A673 (cell line): ENCODE measurements at regions not wholly inside any gene's neighbourhood (a gene's known extent, or its start where the extent isn't known, plus 50 kb on each side); places are given as distances from the start of the nearest gene placed in this dataset.

Experiments used
- BruUV-seq: library from RNA; stranded (reverse); fragments of 400-500 nt; replicated peaks from 2 replicates; lab custom pipeline; 2021; lab: Mats Ljungman, UMichigan
- CTCF ChIA-PET: fragments of 300-600 bp; sonication (Branson Sonifier 250); formaldehyde crosslinking; loops from one replicate; lab custom pipeline; 2022; ENCODE audit warnings: antibody characterized with exemption; lab: Charles Lee
- POLR2A ChIA-PET: fragments of 300-600 bp; sonication (Branson Sonifier 250); formaldehyde crosslinking; loops from one replicate; lab custom pipeline; 2022; ENCODE audit warnings: antibody characterized with exemption; ENCODE audit not compliant: low non-redundant PET; lab: Charles Lee
- DNase-seq: peaks from one replicate; pipeline ENCODE4 v3.0.0-alpha.2; 2015; ENCODE audit warnings: low spot score
- H3K27ac ChIP-seq: fragments of 200-600 bp; sonication (generic); 2 replicates; pipeline ENCODE4 v1.5.1; 2016; ENCODE audit warnings: mixed run types, low read depth, mild to moderate bottlenecking, mixed read lengths, antibody characterized with exemption, low read length; ENCODE audit not compliant: poor library complexity, severe bottlenecking
- H3K27me3 ChIP-seq: fragments of 200-600 bp; sonication (generic); replicated peaks from 2 replicates; pipeline ENCODE4 v1.6.1; 2017; ENCODE audit warnings: mixed run types, low read depth, mild to moderate bottlenecking, mixed read lengths, antibody characterized with exemption, low read length; ENCODE audit not compliant: insufficient read depth, poor library complexity
- H3K36me3 ChIP-seq: fragments of 200-600 bp; sonication (generic); 2 replicates; pipeline ENCODE4 v1.6.1; 2016; ENCODE audit warnings: mixed run types, mild to moderate bottlenecking, mixed read lengths, antibody characterized with exemption, low read length; ENCODE audit not compliant: insufficient read depth, poor library complexity, severe bottlenecking
- H3K4me1 ChIP-seq: fragments of 200-600 bp; sonication (generic); 2 replicates; pipeline ENCODE4 v1.6.1; 2017; ENCODE audit warnings: mixed run types, mild to moderate bottlenecking, mixed read lengths, antibody characterized with exemption, low read length; ENCODE audit not compliant: insufficient read depth, poor library complexity, severe bottlenecking
- H3K4me3 ChIP-seq: fragments of 200-600 bp; sonication (generic); 2 replicates; pipeline ENCODE4 v1.5.1; 2016; ENCODE audit warnings: low read depth, mixed run types, mild to moderate bottlenecking, mixed read lengths, low read length; ENCODE audit not compliant: poor library complexity, severe bottlenecking
- H3K9me3 ChIP-seq: fragments of 200-600 bp; sonication (generic); 2 replicates; pipeline ENCODE4 v1.6.1; 2016; ENCODE audit warnings: mixed run types, low read depth, mild to moderate bottlenecking, mixed read lengths, antibody characterized with exemption, low read length; ENCODE audit not compliant: poor library complexity, severe bottlenecking
- CTCF ChIP-seq: fragments of 300-800, 200-600 bp; sonication (generic); conservative IDR thresholded peaks from 2 replicates; pipeline ENCODE4 v1.5.1; 2017; ENCODE audit warnings: low read depth, mild to moderate bottlenecking, antibody characterized with exemption, low read length, moderate library complexity, mixed read lengths
- EZH2 ChIP-seq: fragments of 200-600 bp; sonication (generic); IDR thresholded peaks from 2 replicates; pipeline ENCODE4 v1.6.1; 2017; ENCODE audit warnings: borderline replicate concordance, low read depth, mild to moderate bottlenecking, mixed read lengths, antibody characterized with exemption, low read length; ENCODE audit not compliant: poor library complexity, severe bottlenecking
- intact Hi-C: fragments of 100-400 bp; cut with micrococcal nuclease; formaldehyde crosslinking; loops from one replicate; pipeline ENCODE4 v1.10.0; 2022; ENCODE audit not compliant: unreplicated experiment

- Histone ChIP-seq H3K4me1 (no peaks in the 10 kb centered on the region), H3K27me3 (no peaks in the 10 kb centered on the region), H3K27ac (no peak overlapping the region), H3K9me3 (peaks cover 4% of the 10 kb centered on the region), H3K36me3 (no peaks in the 10 kb centered on the region), H3K4me3 (no peak overlapping the region)
- TF ChIP-seq CTCF (no peak), EZH2 (no peak)
- ChIA-PET POLR2A (no interaction called here), CTCF (no interaction called here)
- intact Hi-C loops, result no loop called here
- DNase-seq, result no peak
- BruUV-seq, result no TSS peak
Measured at GRCh38 chr10:10007957-10008356, 1009.7 kb upstream of the CELF2 start.

- Histone ChIP-seq H3K4me1 (no peaks in the 10 kb centered on the region), H3K9me3 (peaks cover 4% of the 10 kb centered on the region), H3K36me3 (no peaks in the 10 kb centered on the region), H3K4me3 (no peak overlapping the region), H3K27me3 (no peaks in the 10 kb centered on the region), H3K27ac (no peak overlapping the region)
- no peak for DNase-seq
- TF ChIP-seq EZH2, result no peak
- no peak for TF ChIP-seq CTCF
- CTCF ChIA-PET, result no interaction called here
- intact Hi-C loops, result no loop called here
- POLR2A ChIA-PET, result no interaction called here
- no TSS peak for BruUV-seq
Measured at GRCh38 chr10:10010397-10010796, 1007.3 kb upstream of the CELF2 start.

GRCh38 chr10:10014846-10015245 lies 1002.8 kb upstream of the CELF2 start:
- BruUV-seq, result no TSS peak
- TF ChIP-seq CTCF, result no peak
- no peak for TF ChIP-seq EZH2
- DNase-seq, result no peak
- POLR2A ChIA-PET, result no interaction called here
- no peaks in the 10 kb centered on the region for H3K27me3 ChIP-seq
- no peaks in the 10 kb centered on the region for H3K4me1 ChIP-seq
- intact Hi-C loops, result no loop called here
- H3K9me3 ChIP-seq, result no peaks in the 10 kb centered on the region
- no peak overlapping the region for H3K4me3 ChIP-seq
- CTCF ChIA-PET, result no interaction called here
- no peak overlapping the region for H3K27ac ChIP-seq
- no peaks in the 10 kb centered on the region for H3K36me3 ChIP-seq
